Esophagus (tissue), 2 donors: ENCODE measurements at regions not wholly inside any gene's neighbourhood (a gene's known extent, or its start where the extent isn't known, plus 50 kb on each side); places are given as distances from the start of the nearest gene placed in this dataset.

ENCODE experiments used
- H3K27ac ChIP-seq, 2 donors: one replicate each; pipeline ENCODE4 v1.5.1; 2013; ENCODE audit warnings: low read depth in 2 of 2, mild to moderate bottlenecking in 2 of 2, inconsistent platforms in 1 of 2, low read length in 1 of 2, moderate library complexity in 1 of 2
- H3K27me3 ChIP-seq, 2 donors: one replicate each; pipeline ENCODE4 v1.6.1; 2013; ENCODE audit warnings: low read length in 2 of 2, control low read depth in 1 of 2, mild to moderate bottlenecking in 1 of 2; ENCODE audit not compliant: insufficient read depth in 2 of 2, control insufficient read depth in 1 of 2
- H3K36me3 ChIP-seq, 2 donors: one replicate each; pipeline ENCODE4 v1.6.1; 2013; ENCODE audit warnings: low read length in 1 of 2; ENCODE audit not compliant: control insufficient read depth in 2 of 2, insufficient read depth in 2 of 2
- H3K4me1 ChIP-seq, 2 donors: one replicate each; pipeline ENCODE4 v1.6.1; 2013; ENCODE audit warnings: low read length in 1 of 2; ENCODE audit not compliant: control insufficient read depth in 2 of 2, insufficient read depth in 2 of 2
- H3K4me3 ChIP-seq, 2 donors: one replicate each; pipeline ENCODE4 v1.5.1; 2013; ENCODE audit warnings: low read length in 2 of 2, mild to moderate bottlenecking in 2 of 2, low read depth in 1 of 2, moderate library complexity in 1 of 2
- H3K9me3 ChIP-seq, 2 donors: one replicate each; pipeline ENCODE4 v1.6.1; 2013; ENCODE audit warnings: mild to moderate bottlenecking in 2 of 2, low read depth in 1 of 2, low read length in 1 of 2, moderate library complexity in 1 of 2; ENCODE audit not compliant: control insufficient read depth in 2 of 2, insufficient read depth in 1 of 2
- WGBS, 2 donors: extraction: QIAGEN DNeasy Blood & Tissue Kit; methylation state at CpG; one replicate each; pipeline ENCODE4 v1.1.7; 2013; 5-methylcytosine and 5-hydroxymethylcytosine counted together
- donor health status: healthy with polysubstance abuse.
- donor health status: Bipolar disorder and iron deficiency.

DNA sequence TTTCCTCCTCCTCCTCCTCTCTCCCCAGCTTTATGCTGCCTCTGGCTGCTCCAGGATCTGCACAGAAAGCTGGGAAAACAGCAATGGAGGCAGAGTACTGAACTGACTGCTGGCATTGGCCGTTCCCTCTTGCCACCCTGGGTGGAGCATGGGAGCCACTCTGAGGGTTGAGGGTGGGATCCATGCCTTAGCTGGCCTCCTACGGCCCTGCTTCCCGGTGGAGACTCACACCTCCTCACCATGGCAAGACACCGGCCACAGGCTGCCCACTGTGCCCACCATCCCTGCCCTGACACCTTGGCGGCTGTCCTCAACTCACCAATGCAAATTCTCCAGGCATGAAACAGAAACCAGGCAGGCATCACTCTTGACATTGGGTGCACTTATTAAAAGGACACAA, 832.3 kb upstream of the ID2 start:
- Histone ChIP-seq H3K4me3 (no peak overlapping the region), H3K27ac (no peak overlapping the region), H3K27me3 (no peaks in the 10 kb centered on the region), H3K4me1 (peaks cover 0 to under 1% of the 10 kb centered on the region in 2 donors), H3K36me3 (no peaks in the 10 kb centered on the region), H3K9me3 (no peaks in the 10 kb centered on the region)
- 73 to 79% methylated on average over 5 of the region's 5 CpGs for WGBS, 2 donors

DNA sequence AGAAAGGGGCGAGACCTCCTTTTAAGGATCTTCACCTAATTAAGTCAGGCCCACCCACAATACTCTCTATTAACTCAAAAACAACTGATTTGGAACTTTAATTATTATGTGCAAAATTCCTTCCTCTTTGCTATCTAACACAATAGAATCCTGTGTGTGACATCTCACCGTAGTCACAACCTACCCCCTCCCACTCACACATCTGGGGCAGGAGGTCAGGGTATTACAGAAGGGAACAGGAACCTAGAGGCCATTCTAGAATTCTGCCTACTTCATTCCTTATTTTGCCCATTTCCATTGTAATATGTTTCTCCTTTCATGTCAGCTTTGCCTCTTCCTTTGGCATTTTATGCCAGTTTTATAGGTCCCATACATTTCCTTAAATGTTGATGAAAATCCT, 829.3 kb upstream of the ID2 start:
- Histone ChIP-seq H3K4me1 (no peaks in the 10 kb centered on the region), H3K36me3 (no peaks in the 10 kb centered on the region), H3K9me3 (no peaks in the 10 kb centered on the region), H3K4me3 (no peak overlapping the region), H3K27ac (no peak overlapping the region), H3K27me3 (no peaks in the 10 kb centered on the region)
- WGBS, 2 donors = 47 to 69% methylated on average over 2 of the region's 2 CpGs

DNA sequence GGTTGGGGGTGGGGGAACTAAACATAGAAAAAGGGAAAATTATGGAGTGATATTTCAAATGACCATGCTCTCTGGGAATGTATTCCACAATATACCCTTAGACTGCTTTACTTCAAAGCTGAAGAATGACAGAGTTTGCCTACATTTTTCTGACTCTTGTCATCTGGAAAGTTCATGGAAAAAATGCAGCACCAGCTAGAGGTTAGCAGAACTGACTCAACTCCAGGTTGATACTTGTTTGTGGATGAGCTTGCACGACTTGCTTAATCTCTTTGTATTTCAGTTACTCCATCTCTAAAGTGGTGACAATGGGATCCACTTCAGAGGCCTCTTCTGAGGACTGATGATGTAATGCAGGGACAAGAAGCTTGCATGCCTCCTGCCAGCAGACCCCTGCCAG, 824.0 kb upstream of the ID2 start:
- no peaks in the 10 kb centered on the region for H3K36me3 ChIP-seq
- H3K9me3 ChIP-seq = no peaks in the 10 kb centered on the region
- no peaks in the 10 kb centered on the region for H3K27me3 ChIP-seq
- no peak overlapping the region for H3K4me3 ChIP-seq
- no peaks in the 10 kb centered on the region for H3K4me1 ChIP-seq
- no peak overlapping the region for H3K27ac ChIP-seq
- 49 to 50% methylated on average over 1 of the region's 1 CpG for WGBS, 2 donors

DNA sequence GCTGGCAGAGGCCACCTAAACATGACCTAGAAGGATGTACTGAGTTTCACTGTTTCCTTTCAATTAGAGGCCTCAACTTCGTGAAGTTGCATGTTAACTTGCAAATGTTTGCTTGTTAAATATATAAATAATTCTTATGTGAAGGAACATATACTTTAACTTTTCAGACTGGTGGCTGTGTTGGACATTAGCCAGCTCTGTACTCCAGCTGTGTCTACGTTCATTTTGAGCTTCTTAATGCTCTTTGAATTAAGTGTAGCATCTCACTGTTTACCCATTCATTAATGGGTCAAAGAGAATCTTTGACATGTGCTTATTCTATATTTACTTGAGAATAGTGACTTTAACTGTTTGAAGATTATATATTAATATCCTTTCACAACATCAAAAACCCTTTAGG, 823.2 kb upstream of the ID2 start:
- WGBS, 2 donors = 48 to 60% methylated on average over 2 of the region's 2 CpGs
- no peaks in the 10 kb centered on the region for H3K4me1 ChIP-seq
- H3K4me3 ChIP-seq = no peak overlapping the region
- H3K27ac ChIP-seq = no peak overlapping the region
- H3K27me3 ChIP-seq = no peaks in the 10 kb centered on the region
- no peaks in the 10 kb centered on the region for H3K36me3 ChIP-seq
- H3K9me3 ChIP-seq = no peaks in the 10 kb centered on the region

DNA sequence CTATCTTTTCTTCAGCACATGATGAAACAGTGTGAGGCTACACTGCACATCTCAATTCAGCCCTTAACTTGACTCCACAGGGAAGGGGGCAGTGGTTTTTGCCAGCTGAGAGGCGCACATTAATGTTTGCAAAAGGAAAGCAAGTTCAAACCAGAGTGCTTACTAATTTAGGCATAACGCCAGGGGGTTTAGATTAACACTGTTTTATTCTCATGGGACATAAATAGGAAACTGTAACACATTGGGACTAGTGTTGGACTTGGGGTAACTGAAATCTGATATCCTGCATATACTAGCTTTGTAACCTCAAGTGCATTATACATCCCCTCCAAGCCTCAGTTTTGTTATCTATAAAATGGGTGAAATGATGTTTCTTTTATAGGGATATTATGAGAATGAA, 821.2 kb upstream of the ID2 start:
- Histone ChIP-seq H3K4me1 (no peaks in the 10 kb centered on the region), H3K27me3 (no peaks in the 10 kb centered on the region), H3K9me3 (no peaks in the 10 kb centered on the region), H3K27ac (no peak overlapping the region), H3K36me3 (no peaks in the 10 kb centered on the region), H3K4me3 (no peak overlapping the region)
- 34 to 46% methylated on average over 2 of the region's 2 CpGs for WGBS, 2 donors

DNA sequence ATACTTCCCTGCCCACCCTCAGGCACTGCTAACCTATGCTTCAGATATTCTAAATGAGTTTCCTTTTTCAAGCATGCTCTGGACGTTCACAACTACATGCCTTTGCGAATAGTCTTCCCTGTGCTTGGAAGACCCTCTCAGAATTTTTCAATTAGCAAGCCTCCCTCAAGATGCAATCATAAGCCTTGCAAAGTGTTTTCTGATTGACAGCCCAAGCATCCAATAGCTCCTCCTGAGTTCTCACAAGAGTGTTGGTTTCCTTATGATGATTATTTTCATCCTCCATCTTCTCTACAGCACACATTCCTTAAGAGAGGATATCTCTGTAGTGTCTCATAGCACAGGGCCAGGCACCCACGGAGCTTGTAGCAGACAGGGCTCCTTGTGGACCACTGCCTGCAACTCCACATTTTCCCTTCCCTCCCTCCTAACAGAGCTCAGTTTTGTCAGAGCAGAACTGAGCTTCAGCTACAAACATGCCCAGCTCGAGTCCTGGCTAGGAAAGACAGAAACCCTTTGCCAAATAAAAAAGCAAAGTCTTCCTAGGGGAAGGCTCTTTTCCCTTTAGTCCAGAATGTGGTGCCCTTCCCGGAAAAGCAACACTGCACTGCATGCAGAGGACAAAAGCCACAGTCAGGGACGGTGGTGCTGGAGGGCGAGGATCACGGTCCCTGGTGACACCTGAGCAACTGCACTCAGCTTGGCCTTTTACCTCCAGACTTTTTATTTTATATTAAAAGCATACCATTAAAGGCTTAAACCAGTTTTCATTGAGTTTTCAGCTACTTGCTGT, 819.8 kb upstream of the ID2 start:
- Histone ChIP-seq H3K9me3 (no peaks in the 10 kb centered on the region), H3K27me3 (no peaks in the 10 kb centered on the region), H3K36me3 (no peaks in the 10 kb centered on the region), H3K4me3 (no peak overlapping the region), H3K4me1 (no peaks in the 10 kb centered on the region), H3K27ac (no peak overlapping the region)
- 68 to 75% methylated on average over 8 of the region's 8 CpGs for WGBS, 2 donors

DNA sequence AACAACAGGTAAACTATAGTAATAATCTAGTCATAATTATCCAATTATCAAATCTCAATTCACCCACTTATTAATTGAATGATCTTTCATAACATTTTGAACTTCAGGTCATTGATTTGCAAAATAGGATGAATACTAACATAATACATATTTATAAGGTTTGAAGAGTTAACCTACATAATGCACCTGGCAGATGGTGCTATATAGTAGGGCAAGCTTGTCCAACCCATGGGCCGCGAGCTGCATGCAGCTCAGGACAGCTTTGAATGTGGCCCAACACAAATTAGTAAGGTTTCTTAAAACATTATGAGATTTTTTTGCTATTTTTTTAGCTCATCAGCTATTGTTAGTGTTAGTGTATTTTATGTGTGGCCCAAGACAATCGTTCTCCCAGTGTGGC, 815.8 kb upstream of the ID2 start:
- no peaks in the 10 kb centered on the region for H3K9me3 ChIP-seq
- H3K36me3 ChIP-seq = no peaks in the 10 kb centered on the region
- H3K27me3 ChIP-seq = no peaks in the 10 kb centered on the region
- no peak overlapping the region for H3K4me3 ChIP-seq
- no peak overlapping the region for H3K27ac ChIP-seq
- 94 to 97% methylated on average over 3 of the region's 3 CpGs for WGBS, 2 donors
- H3K4me1 ChIP-seq = no peaks in the 10 kb centered on the region

DNA sequence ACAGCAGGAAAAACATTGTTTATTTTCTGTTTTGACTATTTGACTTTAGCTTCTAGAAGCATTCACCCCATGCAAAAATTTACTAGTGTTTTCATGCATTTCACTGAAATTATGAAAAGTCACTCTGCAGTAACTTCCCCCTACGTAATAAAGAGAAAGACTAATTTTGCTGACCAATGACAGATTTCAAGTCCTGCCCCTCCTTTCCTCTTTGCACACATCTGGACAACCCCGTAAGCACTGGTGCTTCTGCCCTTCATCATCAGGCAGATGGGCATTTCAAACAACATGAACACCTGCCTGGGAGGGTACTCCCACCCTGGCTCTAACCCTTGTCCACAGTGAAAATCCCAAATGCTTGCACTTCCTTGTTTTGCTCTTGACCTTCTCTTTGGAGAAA, 815.0 kb upstream of the ID2 start:
- Histone ChIP-seq H3K27me3 (no peaks in the 10 kb centered on the region), H3K27ac (no peak overlapping the region), H3K4me1 (no peaks in the 10 kb centered on the region), H3K4me3 (no peak overlapping the region), H3K9me3 (no peaks in the 10 kb centered on the region), H3K36me3 (no peaks in the 10 kb centered on the region)
- 73 to 84% methylated on average over 2 of the region's 2 CpGs for WGBS, 2 donors

DNA sequence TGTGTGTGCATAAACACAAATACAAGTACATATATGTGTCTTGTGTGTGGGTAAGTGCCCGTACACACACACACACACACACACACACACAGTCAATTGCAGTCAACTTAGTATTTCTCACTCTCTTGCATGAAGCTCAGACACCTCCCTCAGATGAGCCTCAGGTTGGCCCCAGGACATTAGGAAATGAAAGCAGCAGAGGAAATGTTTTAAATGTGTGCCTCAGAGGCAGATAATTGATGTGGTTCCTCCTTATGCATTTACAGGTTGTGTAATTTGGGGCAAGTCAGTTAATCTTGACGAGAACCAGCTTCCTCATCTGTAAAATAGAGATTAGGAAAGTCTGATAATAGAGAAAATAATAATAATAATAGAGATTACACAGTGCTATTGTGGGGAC, 814.0 kb upstream of the ID2 start:
- no peaks in the 10 kb centered on the region for H3K4me1 ChIP-seq
- H3K9me3 ChIP-seq = no peaks in the 10 kb centered on the region
- H3K27me3 ChIP-seq = no peaks in the 10 kb centered on the region
- no peak overlapping the region for H3K27ac ChIP-seq
- no peaks in the 10 kb centered on the region for H3K36me3 ChIP-seq
- 64 to 70% methylated on average over 2 of the region's 2 CpGs for WGBS, 2 donors
- H3K4me3 ChIP-seq = no peak overlapping the region

DNA sequence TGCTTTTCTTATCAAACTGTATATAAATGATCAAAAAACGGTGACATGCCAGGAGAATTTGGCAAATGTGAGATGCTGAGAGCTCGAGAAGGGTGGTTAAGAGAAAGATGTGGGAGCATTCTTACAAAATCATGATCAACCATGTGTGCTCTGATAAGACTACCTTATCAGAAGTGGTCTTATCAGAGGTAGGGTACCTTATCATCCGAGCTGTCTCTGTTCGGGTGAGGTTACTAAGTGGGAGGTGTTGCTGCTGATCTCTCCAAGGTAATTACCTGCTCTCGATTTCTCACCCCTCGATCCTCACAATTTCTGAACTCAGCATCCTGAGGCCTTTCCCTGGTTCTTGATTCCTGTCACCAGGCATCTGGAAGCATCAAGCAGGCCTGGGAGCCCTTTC, 813.0 kb upstream of the ID2 start:
- no peak overlapping the region for H3K27ac ChIP-seq
- H3K4me3 ChIP-seq = no peak overlapping the region
- H3K9me3 ChIP-seq = no peaks in the 10 kb centered on the region
- H3K4me1 ChIP-seq = no peaks in the 10 kb centered on the region
- no peaks in the 10 kb centered on the region for H3K36me3 ChIP-seq
- 70 to 84% methylated on average over 6 of the region's 6 CpGs for WGBS, 2 donors
- H3K27me3 ChIP-seq = no peaks in the 10 kb centered on the region
